PC-3 (cell line): ENCODE measurements at regions not wholly inside any gene's neighbourhood (a gene's known extent, or its start where the extent isn't known, plus 50 kb on each side); places are given as distances from the start of the nearest gene placed in this dataset.

Experiments
- CTCF ChIP-seq: fragments of 300-600 bp; sonication (generic); conservative IDR thresholded peaks from 2 replicates; pipeline ENCODE4 v1.5.1; 2017; ENCODE audit warnings: antibody characterized with exemption, low read depth, mild to moderate bottlenecking, low read length
- EZH2 ChIP-seq: fragments of 300-600 bp; sonication (generic); IDR thresholded peaks from one replicate; pipeline ENCODE4 v1.6.1; 2017; ENCODE audit warnings: antibody characterized with exemption, mild to moderate bottlenecking, low read length; ENCODE audit not compliant: unreplicated experiment

DNA sequence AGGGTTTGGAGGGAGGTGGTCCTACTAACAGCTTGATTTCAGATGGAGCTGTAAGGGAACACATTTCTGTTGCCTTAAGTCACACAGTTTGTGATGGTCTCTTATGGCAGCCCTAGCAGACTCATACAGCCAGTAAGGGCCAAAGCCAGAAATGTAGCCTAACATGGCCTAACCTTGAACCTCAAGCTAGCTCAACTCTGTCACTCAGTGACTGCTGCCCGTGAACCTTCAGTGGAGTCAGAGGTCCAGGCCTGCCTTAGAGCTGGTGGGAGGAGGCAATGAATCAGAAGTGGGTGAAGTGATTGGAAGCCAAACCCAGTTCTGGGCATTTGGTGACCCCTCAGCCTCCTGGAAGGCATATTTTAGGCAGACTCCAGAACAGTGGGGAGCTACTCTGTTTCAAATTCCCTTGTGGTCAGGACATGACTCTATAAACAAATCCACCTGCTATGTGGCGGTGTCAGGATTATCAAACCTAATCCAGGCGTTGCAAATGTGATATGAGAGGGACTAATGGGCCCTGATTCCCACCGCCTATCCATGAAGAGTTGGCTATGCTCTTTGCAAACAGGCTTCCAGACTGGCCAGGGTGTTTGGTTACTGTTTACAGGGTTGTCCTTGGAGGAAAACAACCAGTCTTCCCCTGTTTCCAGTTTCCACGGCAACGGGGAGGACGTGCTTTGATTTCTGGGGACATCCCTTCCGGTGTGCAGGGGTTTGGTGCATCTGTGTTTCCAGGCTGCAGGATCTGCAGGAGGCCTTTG, 105.9 kb upstream of the AGBL1 start:
- no peak for TF ChIP-seq EZH2
- no peak for TF ChIP-seq CTCF
